ENCODE measurements at regions not wholly inside any gene's neighbourhood (a gene's known extent, or its start where the extent isn't known, plus 50 kb on each side); places are given as distances from the start of the nearest gene placed in this dataset.

DNA sequence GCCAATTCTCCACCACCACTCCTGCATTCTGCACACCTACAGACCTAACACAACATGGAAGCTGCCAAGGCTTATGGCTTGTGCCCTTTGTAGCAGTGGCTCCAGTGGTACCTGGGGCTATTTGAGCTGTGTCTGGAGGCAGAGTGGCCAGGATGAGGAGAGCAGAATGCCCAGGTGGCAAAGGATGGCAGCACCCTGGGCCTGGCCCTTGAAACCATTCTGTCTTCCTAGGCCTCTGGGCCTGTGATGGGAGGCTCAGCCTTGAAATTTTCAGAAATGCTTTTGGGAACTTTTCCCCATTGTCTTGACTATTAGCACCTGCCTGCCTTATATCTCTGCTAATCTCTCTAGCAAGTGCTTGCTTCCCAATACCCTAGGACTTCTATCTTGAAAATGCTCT, 241.7 kb downstream of the TMEM167A start:
- no peak for DNase-seq (ENCODE audit: low spot score)
- no peak for ATAC-seq (ENCODE audit: low read depth)
- Histone ChIP-seq H3K36me3 (ENCODE audit: low read depth) (no peaks in the 10 kb centered on the region), H3K4me1 (ENCODE audit: insufficient read depth, poor library complexity, severe bottlenecking) (no peaks in the 10 kb centered on the region), H3K27ac (ENCODE audit: poor library complexity, severe bottlenecking) (no peak overlapping the region), H3K9me3 (ENCODE audit: severe bottlenecking) (no peaks in the 10 kb centered on the region), H3K4me3 (ENCODE audit: severe bottlenecking) (no peak overlapping the region), H3K27me3 (ENCODE audit: insufficient read depth, poor library complexity, severe bottlenecking) (no peaks in the 10 kb centered on the region)
- TF ChIP-seq CTCF (IDR thresholded peaks at IDR 0.05; ENCODE audit: poor library complexity, severe bottlenecking): no peak

- Histone ChIP-seq H3K27ac (ENCODE audit: poor library complexity, severe bottlenecking) (no peak overlapping the region), H3K4me3 (ENCODE audit: severe bottlenecking) (no peak overlapping the region), H3K36me3 (ENCODE audit: low read depth) (no peaks in the 10 kb centered on the region), H3K27me3 (ENCODE audit: insufficient read depth, poor library complexity, severe bottlenecking) (no peaks in the 10 kb centered on the region), H3K4me1 (ENCODE audit: insufficient read depth, poor library complexity, severe bottlenecking) (no peaks in the 10 kb centered on the region), H3K9me3 (ENCODE audit: severe bottlenecking) (no peaks in the 10 kb centered on the region)
- ATAC-seq (ENCODE audit: low read depth) (no peak), DNase-seq (ENCODE audit: low spot score) (no peak)
- no peak for TF ChIP-seq CTCF (IDR thresholded peaks at IDR 0.05; ENCODE audit: poor library complexity, severe bottlenecking)
These were observed 243.0 kb downstream of the TMEM167A start for GRCh38 chr5:82834151-82834550.

- ATAC-seq (ENCODE audit: low read depth): no peak
- H3K4me3 ChIP-seq (ENCODE audit: severe bottlenecking): no peak overlapping the region
These were observed 243.9 kb downstream of the TMEM167A start for GRCh38 chr5:82833277-82833676.

DNA sequence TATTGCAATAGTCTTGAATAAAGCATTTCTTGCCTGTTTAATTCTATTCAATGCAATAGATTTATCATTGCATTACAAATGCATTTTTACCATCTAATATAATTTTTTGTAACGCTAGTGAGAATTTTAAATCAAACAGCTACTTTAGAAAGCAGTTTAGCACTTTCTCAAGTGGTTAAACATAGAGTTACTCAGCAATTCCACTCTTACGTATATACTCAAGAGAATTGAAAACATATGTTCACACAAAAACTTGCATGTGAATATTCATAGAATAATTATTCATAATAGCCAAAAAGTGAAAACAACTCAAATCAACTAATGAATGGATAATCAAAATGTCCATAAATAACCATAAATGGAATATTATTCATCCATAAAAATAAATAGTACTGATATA, 244.7 kb downstream of the TMEM167A start:
- H3K27ac ChIP-seq (ENCODE audit: poor library complexity, severe bottlenecking): no peak overlapping the region
- H3K4me3 ChIP-seq (ENCODE audit: severe bottlenecking): no peak overlapping the region
- H3K36me3 ChIP-seq (ENCODE audit: low read depth): no peaks in the 10 kb centered on the region
- H3K4me1 ChIP-seq (ENCODE audit: insufficient read depth, poor library complexity, severe bottlenecking): no peaks in the 10 kb centered on the region
- no peaks in the 10 kb centered on the region for H3K27me3 ChIP-seq (ENCODE audit: insufficient read depth, poor library complexity, severe bottlenecking)
- no peaks in the 10 kb centered on the region for H3K9me3 ChIP-seq (ENCODE audit: severe bottlenecking)
- DNase-seq (ENCODE audit: low spot score) (no peak), ATAC-seq (ENCODE audit: low read depth) (no peak)
- TF ChIP-seq CTCF (IDR thresholded peaks at IDR 0.05; ENCODE audit: poor library complexity, severe bottlenecking): no peak

More at GRCh38 chr5:82833277-82833676, 243.9 kb downstream of the TMEM167A start:
- H3K9me3 ChIP-seq (ENCODE audit: severe bottlenecking): no peaks in the 10 kb centered on the region
- TF ChIP-seq CTCF (IDR thresholded peaks at IDR 0.05; ENCODE audit: poor library complexity, severe bottlenecking): no peak
- H3K4me1 ChIP-seq (ENCODE audit: insufficient read depth, poor library complexity, severe bottlenecking): no peaks in the 10 kb centered on the region
- H3K36me3 ChIP-seq (ENCODE audit: low read depth): no peaks in the 10 kb centered on the region
- no peak for DNase-seq (ENCODE audit: low spot score)
- no peak overlapping the region for H3K27ac ChIP-seq (ENCODE audit: poor library complexity, severe bottlenecking)
- no peaks in the 10 kb centered on the region for H3K27me3 ChIP-seq (ENCODE audit: insufficient read depth, poor library complexity, severe bottlenecking)

GRCh38 chr5:82828211-82828610, 249.0 kb downstream of the TMEM167A start:
- no peaks in the 10 kb centered on the region for H3K36me3 ChIP-seq (ENCODE audit: low read depth)
- TF ChIP-seq CTCF (IDR thresholded peaks at IDR 0.05; ENCODE audit: poor library complexity, severe bottlenecking): no peak
- H3K27me3 ChIP-seq (ENCODE audit: insufficient read depth, poor library complexity, severe bottlenecking): no peaks in the 10 kb centered on the region
- H3K4me1 ChIP-seq (ENCODE audit: insufficient read depth, poor library complexity, severe bottlenecking): no peaks in the 10 kb centered on the region
- DNase-seq (ENCODE audit: low spot score): no peak
- no peak overlapping the region for H3K4me3 ChIP-seq (ENCODE audit: severe bottlenecking)
- H3K9me3 ChIP-seq (ENCODE audit: severe bottlenecking): no peaks in the 10 kb centered on the region
- no peak overlapping the region for H3K27ac ChIP-seq (ENCODE audit: poor library complexity, severe bottlenecking)
- ATAC-seq (ENCODE audit: low read depth): no peak

Data from RWPE2 (cell line).